SK-N-SH treated with all-trans-retinoic acid at 6 μM for 48 hours (cell line): ENCODE measurements at regions not wholly inside any gene's neighbourhood (a gene's known extent, or its start where the extent isn't known, plus 50 kb on each side); places are given as distances from the start of the nearest gene placed in this dataset.

Source experiments
- ATAC-seq: fragments of 200-7000 bp; cut with Tn5 transposase; 3 replicates; pipeline ENCODE4 v1.9.1; 2020; ENCODE audit warnings: mild to moderate bottlenecking, moderate library complexity
- ARNTL ChIP-seq: fragments of 450-650 bp; formaldehyde crosslinking; IDR thresholded peaks from 2 replicates; pipeline ENCODE4 v1.5.0; 2020; ENCODE audit warnings: low read depth, mild to moderate bottlenecking, moderate library complexity, borderline replicate concordance
- BACH2 ChIP-seq: fragments of 250-450 bp; sonication (Bioruptor Pico); IDR thresholded peaks from 2 replicates; pipeline ENCODE4 v1.9.0; 2021; ENCODE audit warnings: mild to moderate bottlenecking, borderline replicate concordance
- CREB5 ChIP-seq: fragments of 250-450 bp; sonication (Bioruptor Pico); IDR thresholded peaks from 2 replicates; pipeline ENCODE4 v1.5.1; 2020; ENCODE audit warnings: low read depth, mild to moderate bottlenecking, moderate library complexity
- CSDC2 ChIP-seq: fragments of 250-450 bp; sonication (Bioruptor Pico); IDR thresholded peaks from 2 replicates; pipeline ENCODE4 v1.5.0; 2020; ENCODE audit warnings: mild to moderate bottlenecking, moderate library complexity
- CSRNP3 ChIP-seq: fragments of 250-450 bp; sonication (Bioruptor Pico); IDR thresholded peaks from 2 replicates; pipeline ENCODE4 v1.5.1; 2021; ENCODE audit warnings: mild to moderate bottlenecking, moderate library complexity
- ESRRG ChIP-seq: fragments of 250-450 bp; sonication (Bioruptor Pico); IDR thresholded peaks from 2 replicates; pipeline ENCODE4 v1.6.1; 2021; ENCODE audit warnings: mild to moderate bottlenecking
- GLIS3 ChIP-seq: fragments of 250-450 bp; sonication (Bioruptor Pico); IDR thresholded peaks from 2 replicates; pipeline ENCODE4 v1.5.0; 2020; ENCODE audit warnings: mild to moderate bottlenecking, moderate library complexity
- ISL1 ChIP-seq: fragments of 250-450 bp; sonication (Bioruptor Pico); IDR thresholded peaks from 2 replicates; pipeline ENCODE4 v2.1.2; 2022; ENCODE audit warnings: mild to moderate bottlenecking, moderate library complexity
- PATZ1 ChIP-seq: fragments of 250-450 bp; sonication (Bioruptor Pico); IDR thresholded peaks from 2 replicates; pipeline ENCODE4 v1.8.0; 2020; ENCODE audit warnings: mild to moderate bottlenecking, moderate library complexity, borderline replicate concordance
- PPARA ChIP-seq: fragments of 250-450 bp; sonication (Bioruptor Pico); IDR thresholded peaks from 2 replicates; pipeline ENCODE4 v1.5.0; 2020; ENCODE audit warnings: mild to moderate bottlenecking, borderline replicate concordance
- RARB ChIP-seq: fragments of 250-450 bp; sonication (Bioruptor Pico); IDR thresholded peaks from 2 replicates; pipeline ENCODE4 v1.8.0; 2021; ENCODE audit warnings: mild to moderate bottlenecking, moderate library complexity
- SNAI2 ChIP-seq: fragments of 250-450 bp; sonication (Bioruptor Pico); IDR thresholded peaks from 2 replicates; pipeline ENCODE4 v1.5.0; 2020; ENCODE audit warnings: mild to moderate bottlenecking, moderate library complexity
- TCF4 ChIP-seq: fragments of 250-450 bp; sonication (Bioruptor Pico); IDR thresholded peaks from 2 replicates; pipeline ENCODE4 v1.8.0; 2021; ENCODE audit warnings: mild to moderate bottlenecking, moderate library complexity, borderline replicate concordance
- TOX ChIP-seq: fragments of 250-450 bp; sonication (Bioruptor Pico); IDR thresholded peaks from 2 replicates; pipeline ENCODE4 v1.8.0; 2021; ENCODE audit warnings: mild to moderate bottlenecking, moderate library complexity, borderline replicate concordance
- TSHZ2 ChIP-seq: fragments of 250-450 bp; sonication (Bioruptor Pico); IDR thresholded peaks from 2 replicates; pipeline ENCODE4 v1.5.0; 2020; ENCODE audit warnings: mild to moderate bottlenecking, moderate library complexity
- ZC3H10 ChIP-seq: fragments of 250-450 bp; sonication (Bioruptor Pico); IDR thresholded peaks from 2 replicates; pipeline ENCODE4 v1.5.1; 2021; ENCODE audit warnings: mild to moderate bottlenecking, moderate library complexity
- ZFP3 ChIP-seq: fragments of 250-450 bp; sonication (Bioruptor Pico); IDR thresholded peaks from 2 replicates; pipeline ENCODE4 v1.5.0; 2020; ENCODE audit warnings: mild to moderate bottlenecking, moderate library complexity
- ZFP30 ChIP-seq: fragments of 450-650 bp; formaldehyde crosslinking; IDR thresholded peaks from 2 replicates; pipeline ENCODE4 v1.5.0; 2022; ENCODE audit warnings: mild to moderate bottlenecking, moderate library complexity
- ZNF565 ChIP-seq: fragments of 450-650 bp; formaldehyde crosslinking; conservative IDR thresholded peaks from 2 replicates; pipeline ENCODE4 v1.5.0; 2020; ENCODE audit warnings: low read depth, mild to moderate bottlenecking, moderate library complexity
- ZNF70 ChIP-seq: fragments of 450-650 bp; formaldehyde crosslinking; IDR thresholded peaks from 2 replicates; pipeline ENCODE4 v1.5.0; 2020; ENCODE audit warnings: mild to moderate bottlenecking, moderate library complexity
- ZNF8 ChIP-seq: fragments of 450-650 bp; formaldehyde crosslinking; IDR thresholded peaks from 2 replicates; pipeline ENCODE4 v1.5.0; 2020; ENCODE audit warnings: mild to moderate bottlenecking, moderate library complexity

- TF ChIP-seq RARB (CRISPR knock-in tag) (no peak), SNAI2 (CRISPR knock-in tag) (no peak), BACH2 (CRISPR knock-in tag) (no peak), ZC3H10 (CRISPR knock-in tag) (no peak), PATZ1 (CRISPR knock-in tag) (no peak), PPARA (CRISPR knock-in tag) (no peak), TOX (CRISPR knock-in tag) (no peak), ZNF8 (CRISPR knock-in tag) (no peak), TSHZ2 (CRISPR knock-in tag) (no peak), GLIS3 (CRISPR knock-in tag) (no peak), ZFP3 (CRISPR knock-in tag) (no peak), ARNTL (no peak), CREB5 (CRISPR knock-in tag) (no peak), ISL1 (no peak), CSDC2 (CRISPR knock-in tag) (no peak), ZNF70 (CRISPR knock-in tag) (no peak), ZFP30 (CRISPR knock-in tag) (no peak)
- no peak for ATAC-seq
Measured at GRCh38 chr1:200490183-200490582, 80.3 kb upstream of the ZNF281 start.

GRCh38 chr1:200488375-200489165 lies 78.7 kb upstream of the ZNF281 start:
- no peak for TF ChIP-seq BACH2 (CRISPR knock-in tag)
- no peak for TF ChIP-seq CSRNP3 (CRISPR knock-in tag)
- no peak for TF ChIP-seq PATZ1 (CRISPR knock-in tag)
- TF ChIP-seq TSHZ2 (CRISPR knock-in tag): no peak
- no peak for TF ChIP-seq ESRRG (CRISPR knock-in tag)
- no peak for TF ChIP-seq ZFP30 (CRISPR knock-in tag)
- no peak for TF ChIP-seq ISL1
- no peak for TF ChIP-seq RARB (CRISPR knock-in tag)
- no peak for TF ChIP-seq ZNF565
- TF ChIP-seq ZFP3 (CRISPR knock-in tag): no peak
- TF ChIP-seq CSDC2 (CRISPR knock-in tag): no peak
- TF ChIP-seq TCF4 (CRISPR knock-in tag): no peak
- no peak for TF ChIP-seq SNAI2 (CRISPR knock-in tag)
- TF ChIP-seq PPARA (CRISPR knock-in tag): no peak
- TF ChIP-seq, all 23 proteins: peak for 0
- peak; percentile 94 for ATAC-seq
